Colonic mucosa (tissue), 4 donors: ENCODE measurements at regions not wholly inside any gene's neighbourhood (a gene's known extent, or its start where the extent isn't known, plus 50 kb on each side); places are given as distances from the start of the nearest gene placed in this dataset.

Experiments used
- DNase-seq: peaks from one replicate; pipeline ENCODE4 v3.0.0-alpha.2; 2020
- H3K27ac ChIP-seq: fragments of 200-600 bp; one replicate; pipeline ENCODE4 v1.8.0; 2021
- H3K27me3 ChIP-seq: fragments of 200-600 bp; one replicate; pipeline ENCODE4 v1.8.0; 2021
- H3K36me3 ChIP-seq: fragments of 200-600 bp; one replicate; pipeline ENCODE4 v1.8.0; 2021
- H3K4me1 ChIP-seq: fragments of 200-600 bp; one replicate; pipeline ENCODE4 v1.8.0; 2021; ENCODE audit warnings: mild to moderate bottlenecking
- H3K4me3 ChIP-seq: fragments of 200-600 bp; one replicate; pipeline ENCODE4 v1.8.0; 2021
- H3K9ac ChIP-seq, 2 donors: one replicate each; pipeline ENCODE4 v1.7.0; 2013; ENCODE audit warnings: control low read depth in 2 of 2, low read depth in 2 of 2, low read length in 2 of 2
- H3K9me3 ChIP-seq: fragments of 200-600 bp; one replicate; pipeline ENCODE4 v1.8.0; 2021
- intact Hi-C: fragments of 100-400 bp; cut with DNase I; formaldehyde crosslinking; loops from one replicate; pipeline ENCODE4 v1.14.1; 2022
- TF ChIP-seq, protein P1 (sequence below): fragments of 200-600 bp; IDR thresholded peaks from one replicate; pipeline ENCODE4 v1.8.0; 2022; ENCODE audit warnings: antibody characterized with exemption, mild to moderate bottlenecking
- donor health status: healthy.
- donor health status: DM: no; HTN: no; CAD: no.
- donor health status: DM: no; HTN: no; CAD: no.

DNA sequence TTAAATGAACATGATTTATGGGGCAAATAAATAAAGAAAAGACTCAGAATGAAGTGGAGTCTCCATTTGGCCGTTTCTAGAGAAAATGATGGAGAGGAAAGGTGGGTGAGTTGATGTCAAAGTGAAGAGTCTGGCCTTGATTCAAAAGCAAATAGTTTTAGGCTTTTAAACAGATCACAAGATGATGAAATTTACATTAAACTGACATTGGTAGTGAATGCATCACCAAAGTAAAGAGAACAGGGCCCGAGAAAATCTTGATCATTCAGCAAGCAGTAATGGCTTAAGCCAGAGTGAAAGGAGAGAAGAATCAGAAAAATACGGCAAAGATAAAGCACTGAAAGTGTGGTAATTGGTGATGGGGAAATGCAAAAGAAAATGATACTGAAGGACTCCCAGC is 460.0 kb upstream of the SGCD start:
- Histone ChIP-seq H3K4me3 (no peak overlapping the region), H3K9me3 (no peaks in the 10 kb centered on the region), H3K9ac (no peak overlapping the region), H3K4me1 (no peaks in the 10 kb centered on the region), H3K27me3 (no peaks in the 10 kb centered on the region), H3K27ac (no peak overlapping the region), H3K36me3 (no peaks in the 10 kb centered on the region)
- intact Hi-C loops: no loop called here
- DNase-seq: no peak
- TF ChIP-seq, protein P1, sequence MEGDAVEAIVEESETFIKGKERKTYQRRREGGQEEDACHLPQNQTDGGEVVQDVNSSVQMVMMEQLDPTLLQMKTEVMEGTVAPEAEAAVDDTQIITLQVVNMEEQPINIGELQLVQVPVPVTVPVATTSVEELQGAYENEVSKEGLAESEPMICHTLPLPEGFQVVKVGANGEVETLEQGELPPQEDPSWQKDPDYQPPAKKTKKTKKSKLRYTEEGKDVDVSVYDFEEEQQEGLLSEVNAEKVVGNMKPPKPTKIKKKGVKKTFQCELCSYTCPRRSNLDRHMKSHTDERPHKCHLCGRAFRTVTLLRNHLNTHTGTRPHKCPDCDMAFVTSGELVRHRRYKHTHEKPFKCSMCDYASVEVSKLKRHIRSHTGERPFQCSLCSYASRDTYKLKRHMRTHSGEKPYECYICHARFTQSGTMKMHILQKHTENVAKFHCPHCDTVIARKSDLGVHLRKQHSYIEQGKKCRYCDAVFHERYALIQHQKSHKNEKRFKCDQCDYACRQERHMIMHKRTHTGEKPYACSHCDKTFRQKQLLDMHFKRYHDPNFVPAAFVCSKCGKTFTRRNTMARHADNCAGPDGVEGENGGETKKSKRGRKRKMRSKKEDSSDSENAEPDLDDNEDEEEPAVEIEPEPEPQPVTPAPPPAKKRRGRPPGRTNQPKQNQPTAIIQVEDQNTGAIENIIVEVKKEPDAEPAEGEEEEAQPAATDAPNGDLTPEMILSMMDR: no peak

DNA sequence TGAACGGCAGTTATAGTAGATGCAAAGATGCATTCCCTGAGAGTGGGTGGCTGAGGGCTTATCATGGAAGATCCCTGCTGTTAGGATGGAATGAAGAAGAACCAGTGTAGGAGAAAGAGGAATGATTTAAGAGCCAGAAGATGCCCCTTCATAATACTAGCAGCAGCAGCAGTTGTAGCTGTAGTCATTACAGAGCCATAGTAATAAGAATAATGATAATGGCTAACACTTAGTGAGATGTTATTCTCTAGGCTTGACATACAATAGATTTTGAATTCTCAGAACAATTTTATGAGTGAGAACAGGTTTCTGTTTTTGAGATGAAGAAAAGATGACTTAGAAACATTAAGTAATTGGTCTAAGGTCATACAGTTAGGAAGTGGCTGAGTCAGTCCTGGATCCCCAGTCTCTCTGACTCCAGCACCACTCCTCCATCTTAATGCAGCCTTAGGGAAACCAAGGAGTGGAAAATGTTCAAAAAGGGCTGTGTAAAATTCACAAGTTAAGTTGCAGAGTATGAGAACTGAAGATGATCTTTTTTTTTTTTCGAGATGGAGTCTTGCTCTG is 459.4 kb upstream of the SGCD start:
- Histone ChIP-seq H3K4me3 (no peak overlapping the region), H3K27ac (no peak overlapping the region), H3K9ac (no peak overlapping the region), H3K9me3 (no peaks in the 10 kb centered on the region), H3K36me3 (no peaks in the 10 kb centered on the region), H3K27me3 (no peaks in the 10 kb centered on the region), H3K4me1 (no peaks in the 10 kb centered on the region)
- TF ChIP-seq, protein P1: no peak
- intact Hi-C loops: no loop called here
- no peak for DNase-seq

DNA sequence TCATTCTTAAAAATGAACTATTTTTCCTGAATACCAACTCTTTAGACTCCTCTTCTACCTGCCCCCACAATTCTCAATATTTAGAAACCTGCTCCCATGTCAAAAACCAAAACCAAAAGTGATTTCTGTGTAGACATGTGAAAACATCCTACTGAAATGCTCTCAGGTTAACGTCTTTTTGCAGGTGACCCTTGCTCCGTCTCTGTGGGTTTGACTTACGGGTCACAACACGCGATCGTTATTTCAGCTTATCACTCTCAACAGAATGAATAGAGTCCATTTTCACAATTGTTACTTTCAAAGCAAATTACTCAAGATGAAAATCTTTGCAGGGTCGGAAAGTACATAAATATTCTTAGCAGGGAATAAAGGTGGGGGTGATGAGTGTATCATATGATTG is 456.3 kb upstream of the SGCD start:
- Histone ChIP-seq H3K27me3 (no peaks in the 10 kb centered on the region), H3K9ac (no peak overlapping the region), H3K9me3 (no peaks in the 10 kb centered on the region), H3K27ac (no peak overlapping the region), H3K36me3 (no peaks in the 10 kb centered on the region), H3K4me3 (no peak overlapping the region), H3K4me1 (no peaks in the 10 kb centered on the region)
- no peak for DNase-seq
- TF ChIP-seq, protein P1: no peak
- intact Hi-C loops: no loop called here

DNA sequence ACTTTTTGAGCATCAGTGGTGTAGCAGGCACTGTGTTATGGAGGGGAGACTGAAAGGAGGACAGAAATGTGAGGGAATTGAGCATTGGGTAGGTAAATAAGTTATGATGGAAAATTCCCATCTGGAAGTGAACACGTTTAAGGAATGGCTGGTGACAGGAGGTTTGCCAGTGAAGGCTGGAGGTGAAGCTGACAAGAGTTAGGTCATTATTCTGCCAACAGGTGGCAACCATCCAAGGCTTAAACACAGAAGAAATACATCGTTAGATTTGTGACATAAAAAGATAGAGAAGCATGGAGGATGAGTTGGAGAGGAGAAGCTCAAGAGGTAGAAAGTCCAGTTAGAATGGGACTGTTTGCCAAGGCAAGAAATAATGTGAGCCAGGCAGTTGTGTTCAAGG is 455.3 kb upstream of the SGCD start:
- DNase-seq: no peak
- no peak overlapping the region for H3K4me3 ChIP-seq
- intact Hi-C loops: no loop called here
- H3K9ac ChIP-seq: no peak overlapping the region
- H3K36me3 ChIP-seq: no peaks in the 10 kb centered on the region
- H3K27ac ChIP-seq: no peak overlapping the region
- TF ChIP-seq, protein P1: no peak
- H3K9me3 ChIP-seq: no peaks in the 10 kb centered on the region
- no peaks in the 10 kb centered on the region for H3K4me1 ChIP-seq
- no peaks in the 10 kb centered on the region for H3K27me3 ChIP-seq

DNA sequence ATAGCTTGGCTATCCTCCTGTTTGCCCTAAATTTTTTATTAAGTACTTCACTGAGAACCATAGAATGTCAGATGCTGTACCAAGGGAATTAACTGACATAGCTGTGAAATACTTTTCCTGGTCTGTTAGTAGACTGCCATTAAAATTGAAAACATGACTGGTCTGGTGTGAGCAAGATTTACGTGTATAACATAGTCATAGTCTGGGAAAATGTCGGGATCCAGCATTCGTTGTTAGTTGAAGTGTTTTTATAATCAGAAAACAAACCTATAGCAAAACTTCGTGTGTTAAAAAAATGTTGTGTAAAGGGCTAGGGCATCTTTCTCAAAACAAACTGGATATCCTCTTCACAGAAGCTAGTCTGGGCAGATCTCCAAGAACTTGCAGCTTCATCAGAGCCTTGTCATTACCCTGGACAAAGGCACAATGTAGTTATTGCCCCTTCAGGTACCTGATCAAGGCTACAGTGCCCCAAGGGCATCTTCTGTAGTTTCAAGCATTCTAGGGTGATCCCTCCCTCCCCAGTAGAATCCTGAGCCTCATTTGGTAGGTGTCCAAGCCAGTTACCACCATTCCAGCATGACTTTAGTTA is 454.2 kb upstream of the SGCD start:
- Histone ChIP-seq H3K27me3 (no peaks in the 10 kb centered on the region), H3K27ac (no peak overlapping the region), H3K4me1 (no peaks in the 10 kb centered on the region), H3K9ac (no peak overlapping the region), H3K4me3 (no peak overlapping the region), H3K9me3 (no peaks in the 10 kb centered on the region), H3K36me3 (no peaks in the 10 kb centered on the region)
- intact Hi-C loops: no loop called here
- TF ChIP-seq, protein P1: no peak
- no peak for DNase-seq
